Activated naive CD4-positive, alpha-beta T cell treated with anti-CD3 and anti-CD28 coated beads for 36 hours (primary cell): ENCODE measurements at regions not wholly inside any gene's neighbourhood (a gene's known extent, or its start where the extent isn't known, plus 50 kb on each side); places are given as distances from the start of the nearest gene placed in this dataset.
A peak's percentile ranks its signal among the peaks of the same experiment; 100 is the strongest.
"Not testable (repeated sequence)": the region's sequence is repeated elsewhere in the genome, so short reads cannot be mapped to it uniquely, and the experiment has no call there.

Experiments
- CTCF ChIA-PET: fragments of 350-600 bp; sonication (Branson Sonifier 250); formaldehyde crosslinking; loops from one replicate; lab custom pipeline; 2021; ENCODE audit warnings: antibody characterized with exemption; lab: Charles Lee
- DNase-seq: peaks from one replicate; pipeline ENCODE4 v3.0.0-alpha.2; 2020
- H3K27ac Mint-ChIP-seq: one replicate; pipeline ENCODE4 v1.8.0; 2021; ENCODE audit warnings: mild to moderate bottlenecking, mixed read lengths
- H3K27me3 Mint-ChIP-seq: one replicate; pipeline ENCODE4 v1.8.0; 2021; ENCODE audit warnings: low read depth, mixed read lengths
- H3K36me3 Mint-ChIP-seq: one replicate; pipeline ENCODE4 v1.8.0; 2021; ENCODE audit warnings: low read depth, mixed read lengths
- H3K4me1 Mint-ChIP-seq: one replicate; pipeline ENCODE4 v1.8.0; 2021; ENCODE audit warnings: low read depth, mixed read lengths
- H3K4me3 Mint-ChIP-seq: one replicate; pipeline ENCODE4 v1.8.0; 2021; ENCODE audit warnings: mild to moderate bottlenecking, moderate library complexity, mixed read lengths
- H3K9me3 Mint-ChIP-seq: one replicate; pipeline ENCODE4 v1.8.0; 2021; ENCODE audit warnings: mixed read lengths
- intact Hi-C: fragments of 100-400 bp; cut with micrococcal nuclease; formaldehyde crosslinking; loops from one replicate; pipeline ENCODE4 v1.15.1; 2023

GRCh38 chr4:4048227-4048626, 178.5 kb downstream of the OTOP1 start:
- Mint-ChIP-seq H3K27me3 (peaks cover 38% of the 10 kb centered on the region), H3K4me1 (peaks cover 13% of the 10 kb centered on the region)
- H3K36me3 Mint-ChIP-seq, intact Hi-C loops, DNase-seq, H3K9me3 Mint-ChIP-seq, H3K4me3 Mint-ChIP-seq, CTCF ChIA-PET, H3K27ac Mint-ChIP-seq: not testable (repeated sequence)

DNA sequence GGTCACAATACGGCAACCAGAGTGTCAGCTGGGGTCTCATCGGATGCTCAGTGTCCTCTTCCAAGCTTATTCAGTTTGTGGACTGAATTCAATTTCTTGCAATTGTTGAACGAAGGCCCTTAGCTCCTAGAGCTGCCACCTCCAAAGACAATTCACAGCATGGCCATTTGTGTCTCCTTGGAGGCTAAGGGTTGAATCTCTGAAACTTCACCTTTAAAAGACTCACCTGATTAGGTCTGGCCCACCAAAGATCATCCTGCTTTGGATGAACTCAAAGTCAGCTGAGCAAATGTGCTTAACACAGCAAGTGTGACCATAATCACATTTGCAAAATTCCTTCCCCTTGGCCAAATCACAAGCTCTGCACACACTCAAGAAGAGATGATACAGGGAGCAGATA, 175.9 kb downstream of the OTOP1 start:
- peaks cover 22% of the 10 kb centered on the region for H3K27me3 Mint-ChIP-seq
- H3K27ac Mint-ChIP-seq, H3K4me3 Mint-ChIP-seq, H3K9me3 Mint-ChIP-seq, CTCF ChIA-PET, DNase-seq, H3K36me3 Mint-ChIP-seq, intact Hi-C loops: not testable (repeated sequence)
- peaks cover 13% of the 10 kb centered on the region for H3K4me1 Mint-ChIP-seq

DNA sequence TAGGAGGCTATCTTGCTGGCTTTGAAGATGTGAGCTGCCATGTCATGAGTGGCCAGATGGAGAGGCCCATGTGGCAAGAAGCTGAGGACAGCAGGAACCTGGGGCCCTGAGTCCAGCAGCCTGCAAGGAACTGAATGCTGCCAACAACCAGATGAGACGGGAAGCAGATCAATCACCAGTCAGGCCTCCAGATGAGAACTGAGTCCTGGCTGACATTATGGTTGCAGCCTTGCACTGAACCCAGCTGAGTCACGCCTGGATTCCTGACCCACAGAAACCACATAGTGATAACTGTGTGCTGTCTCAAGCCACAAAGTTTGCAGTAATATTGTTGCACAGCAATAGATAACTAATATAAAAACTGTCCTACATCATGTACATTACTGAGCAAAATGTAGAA, 173.8 kb downstream of the OTOP1 start:
- H3K4me1 Mint-ChIP-seq, H3K4me3 Mint-ChIP-seq, CTCF ChIA-PET, H3K27ac Mint-ChIP-seq, H3K9me3 Mint-ChIP-seq, DNase-seq, intact Hi-C loops, H3K36me3 Mint-ChIP-seq: not testable (repeated sequence)
- peaks cover 14% of the 10 kb centered on the region for H3K27me3 Mint-ChIP-seq

GRCh38 chr4:4057226-4057625, 169.5 kb downstream of the OTOP1 start:
- DNase-seq, H3K9me3 Mint-ChIP-seq, CTCF ChIA-PET, H3K36me3 Mint-ChIP-seq, H3K27me3 Mint-ChIP-seq, H3K4me1 Mint-ChIP-seq, H3K4me3 Mint-ChIP-seq, intact Hi-C loops, H3K27ac Mint-ChIP-seq: not testable (repeated sequence)

GRCh38 chr4:4084171-4084570, 142.6 kb downstream of the OTOP1 start:
- H3K27me3 Mint-ChIP-seq, H3K27ac Mint-ChIP-seq, H3K4me3 Mint-ChIP-seq, H3K36me3 Mint-ChIP-seq, intact Hi-C loops, CTCF ChIA-PET, DNase-seq, H3K4me1 Mint-ChIP-seq, H3K9me3 Mint-ChIP-seq: not testable (repeated sequence)

- H3K27me3 Mint-ChIP-seq, H3K4me1 Mint-ChIP-seq, DNase-seq, H3K9me3 Mint-ChIP-seq, H3K4me3 Mint-ChIP-seq, H3K36me3 Mint-ChIP-seq, intact Hi-C loops, H3K27ac Mint-ChIP-seq, CTCF ChIA-PET: not testable (repeated sequence)
Observed at GRCh38 chr4:4089716-4090419, 136.9 kb downstream of the OTOP1 start.

DNA sequence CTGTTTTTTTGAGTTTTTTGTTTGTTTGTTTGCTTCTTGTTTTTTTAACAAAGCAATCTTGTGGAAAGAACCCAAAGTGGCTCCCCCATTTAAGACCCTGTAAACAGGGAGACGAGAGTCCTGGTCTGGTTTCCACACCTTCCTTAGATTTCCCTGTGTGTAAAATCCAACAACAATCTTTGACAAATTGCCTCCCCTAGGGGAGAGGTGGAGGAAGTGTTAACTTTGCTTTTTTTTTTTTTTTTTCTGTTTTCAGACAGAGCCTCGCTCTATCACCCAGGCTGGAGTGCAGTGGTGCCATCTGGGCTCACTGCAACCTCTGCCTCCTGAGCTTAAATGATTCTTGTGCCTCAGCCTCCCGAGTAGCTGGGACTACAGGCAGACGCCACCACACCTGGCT, 136.0 kb downstream of the OTOP1 start:
- CTCF ChIA-PET, H3K9me3 Mint-ChIP-seq, H3K36me3 Mint-ChIP-seq, intact Hi-C loops, DNase-seq, H3K4me1 Mint-ChIP-seq, H3K27ac Mint-ChIP-seq, H3K4me3 Mint-ChIP-seq, H3K27me3 Mint-ChIP-seq: not testable (repeated sequence)

- DNase-seq, H3K9me3 Mint-ChIP-seq, H3K4me3 Mint-ChIP-seq, H3K27ac Mint-ChIP-seq, CTCF ChIA-PET, H3K4me1 Mint-ChIP-seq, H3K27me3 Mint-ChIP-seq, H3K36me3 Mint-ChIP-seq, intact Hi-C loops: not testable (repeated sequence)
Observed at GRCh38 chr4:4092159-4092558, 134.6 kb downstream of the OTOP1 start.

GRCh38 chr4:4099610-4100009, 127.1 kb downstream of the OTOP1 start:
- H3K36me3 Mint-ChIP-seq, H3K9me3 Mint-ChIP-seq, H3K27me3 Mint-ChIP-seq, CTCF ChIA-PET, H3K4me3 Mint-ChIP-seq, H3K4me1 Mint-ChIP-seq, H3K27ac Mint-ChIP-seq, DNase-seq, intact Hi-C loops: not testable (repeated sequence)

GRCh38 chr4:4106923-4107322, 119.8 kb downstream of the OTOP1 start:
- H3K4me1 Mint-ChIP-seq, H3K27ac Mint-ChIP-seq, H3K36me3 Mint-ChIP-seq, H3K9me3 Mint-ChIP-seq: not testable (repeated sequence)
- intact Hi-C loops: loop anchor here (2.0 kb wide), 1 partner anchor 122 kb away; no protein-coding TSS in a partner anchor
- H3K27me3 Mint-ChIP-seq: peaks cover 10% of the 10 kb centered on the region
- CTCF ChIA-PET: interaction anchor here (0.6 kb wide), 1 partner anchor 121 kb away, joined by 3 read pairs; no protein-coding TSS in a partner anchor
- peak; percentile 5 for DNase-seq
- peak overlapping the region; percentile 52 for H3K4me3 Mint-ChIP-seq

GRCh38 chr4:4107411-4108107, 119.2 kb downstream of the OTOP1 start:
- peak; percentile 49 for DNase-seq
- intact Hi-C loops: loop anchor here (2.0 kb wide), 1 partner anchor 123 kb away; no protein-coding TSS in a partner anchor
- not testable (repeated sequence) for H3K9me3 Mint-ChIP-seq, H3K27ac Mint-ChIP-seq, H3K4me1 Mint-ChIP-seq, H3K36me3 Mint-ChIP-seq
- Mint-ChIP-seq H3K27me3 (peaks cover 10% of the 10 kb centered on the region), H3K4me3 (peak overlapping the region; percentile 43)
- CTCF ChIA-PET: interaction anchor here (0.6 kb wide), 1 partner anchor 122 kb away, joined by 3 read pairs; no protein-coding TSS in a partner anchor

DNA sequence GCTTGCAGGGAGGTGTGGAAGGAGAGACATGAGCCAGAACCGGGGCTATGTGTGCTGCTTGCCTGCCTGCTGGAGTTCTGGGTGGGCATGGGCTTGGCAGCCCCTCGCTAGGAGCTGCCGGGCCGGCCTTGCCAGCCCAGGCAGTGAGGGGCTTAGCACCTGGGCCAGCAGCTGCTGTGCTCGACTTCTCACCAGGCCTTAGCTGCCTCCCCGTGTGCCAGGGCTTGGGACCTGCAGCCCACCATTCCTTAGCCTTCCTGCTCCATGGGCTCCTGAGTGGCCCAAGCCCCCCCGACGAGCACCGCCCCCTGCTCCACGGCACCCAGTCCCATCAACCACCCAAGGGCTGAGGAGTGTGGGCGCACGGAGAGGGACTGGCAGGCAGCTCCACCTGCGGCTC, 111.3 kb downstream of the OTOP1 start:
- CTCF ChIA-PET: not testable (repeated sequence)

DNA sequence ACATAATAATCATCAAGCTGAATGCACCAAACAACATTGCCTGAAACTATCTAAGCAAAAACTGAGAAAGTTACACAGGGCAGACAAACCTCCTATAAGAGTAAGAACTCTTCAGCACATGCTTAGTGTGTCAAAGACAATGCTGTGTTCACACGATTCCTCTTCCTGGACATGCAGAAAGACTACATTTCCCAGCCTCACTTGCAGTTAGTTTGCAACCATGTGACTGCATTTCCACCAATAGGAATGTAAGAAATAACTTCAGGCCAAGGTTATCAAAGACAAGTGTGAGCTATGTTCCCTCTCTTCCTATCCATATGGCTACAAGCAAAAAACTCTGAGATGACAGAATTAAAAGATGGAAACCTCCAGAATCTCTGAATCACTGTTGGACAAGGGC, 109.8 kb downstream of the OTOP1 start:
- H3K9me3 Mint-ChIP-seq, intact Hi-C loops, H3K27ac Mint-ChIP-seq: not testable (repeated sequence)

More for the DNA sequence above, 111.3 kb downstream of the OTOP1 start:
- H3K27me3 Mint-ChIP-seq, H3K36me3 Mint-ChIP-seq, H3K4me3 Mint-ChIP-seq, DNase-seq, intact Hi-C loops, H3K4me1 Mint-ChIP-seq, H3K9me3 Mint-ChIP-seq, H3K27ac Mint-ChIP-seq: not testable (repeated sequence)

More for the DNA sequence above, 109.8 kb downstream of the OTOP1 start:
- H3K36me3 Mint-ChIP-seq, H3K27me3 Mint-ChIP-seq, H3K4me1 Mint-ChIP-seq, H3K4me3 Mint-ChIP-seq, DNase-seq, CTCF ChIA-PET: not testable (repeated sequence)
